HepG2 (cell line): ENCODE measurements at regions not wholly inside any gene's neighbourhood (a gene's known extent, or its start where the extent isn't known, plus 50 kb on each side); places are given as distances from the start of the nearest gene placed in this dataset.
A peak's percentile ranks its signal among the peaks of the same experiment; 100 is the strongest.

Experiments
- ATAC-seq: fragments of 200-7000 bp; cut with Tn5 transposase; 3 replicates; pipeline ENCODE4 v1.9.1; 2020; ENCODE audit warnings: mild to moderate bottlenecking, moderate library complexity
- BruUV-seq: library from RNA; stranded (reverse); fragments of 400-500 nt; replicated peaks from 2 replicates; lab custom pipeline; 2021; lab: Mats Ljungman, UMichigan
- CTCF ChIA-PET: fragments of 300-600 bp; formaldehyde crosslinking; extraction: SDS; loops from one replicate; lab custom pipeline; 2021; ENCODE audit warnings: low total read pairs, inconsistent platforms, low intra/inter-chr PET ratio; lab: Yijun Ruan, JAX
- POLR2A ChIA-PET: fragments of 350-600 bp; sonication (Branson Sonifier 250); formaldehyde crosslinking; loops from one replicate; lab custom pipeline; 2020; ENCODE audit warnings: antibody characterized with exemption, inconsistent platforms; lab: Yijun Ruan, JAX
- DNase-seq: peaks from one replicate; pipeline ENCODE4 v3.0.0-alpha.2; 2015; ENCODE audit warnings: low spot score
- FAIRE-seq: peaks from 3 replicates; lab custom pipeline; 2011; peaks lifted over from hg19 to GRCh38; lab: Jason Lieb, UNC
- H2AFZ ChIP-seq: one replicate; pipeline ENCODE4 v1.6.1; 2011; ENCODE audit warnings: low read length, inconsistent platforms
- H3K27ac ChIP-seq: fragments of 300-600 bp; 3 replicates; pipeline ENCODE4 v1.8.0; 2011; ENCODE audit warnings: mixed run types, mild to moderate bottlenecking, mixed read lengths, low read length, inconsistent platforms; ENCODE audit not compliant: insufficient read depth; ENCODE audit errors: extremely low read length
- H3K27me3 ChIP-seq, 2 experiments: fragments of 200-600 bp in 1 of 2; 2 replicates in 1 of 2; 3 replicates in 1 of 2; pipeline versions ENCODE4 v1.6.0 to v1.8.0; 2011; ENCODE audit warnings: low read length in 2 of 2, mild to moderate bottlenecking in 2 of 2, moderate library complexity in 2 of 2, inconsistent platforms in 1 of 2; ENCODE audit not compliant: insufficient read depth in 2 of 2, control insufficient read depth in 1 of 2
- H3K36me3 ChIP-seq, 2 experiments: fragments of 200-600 bp in 1 of 2; replicated peaks in 1 of 2; 2 replicates in 1 of 2; 3 replicates in 1 of 2; pipeline versions ENCODE4 v1.5.1 to v1.8.0; 2011; ENCODE audit warnings: low read length in 2 of 2, inconsistent platforms in 1 of 2; ENCODE audit not compliant: insufficient read depth in 2 of 2, control insufficient read depth in 1 of 2
- H3K4me1 ChIP-seq: 2 replicates; pipeline ENCODE4 v1.5.1; 2012; ENCODE audit warnings: low read length, inconsistent platforms; ENCODE audit not compliant: insufficient read depth
- H3K4me2 ChIP-seq: 2 replicates; pipeline ENCODE4 v1.6.0; 2011; ENCODE audit warnings: low read depth, low read length, inconsistent platforms
- H3K4me3 ChIP-seq, 3 experiments: fragments of 200-600 bp in 1 of 3; sonication (generic), shearing (Covaris generic) in 1 of 3; replicated peaks in 1 of 3; 2 replicates each; pipeline ENCODE4 v1.5.1; 2011 to 2016; ENCODE audit warnings: low read length in 3 of 3, inconsistent platforms in 2 of 3, low read depth in 2 of 3, mild to moderate bottlenecking in 2 of 3, control low read depth in 1 of 3, mixed read lengths in 1 of 3; ENCODE audit not compliant: insufficient read depth in 1 of 3
- H3K79me2 ChIP-seq: one replicate; pipeline ENCODE4 v1.6.1; 2011; ENCODE audit warnings: low read length, inconsistent platforms; ENCODE audit not compliant: insufficient read depth
- H3K9ac ChIP-seq: 2 replicates; pipeline ENCODE4 v1.6.0; 2011; ENCODE audit warnings: mild to moderate bottlenecking, low read depth, low read length, inconsistent platforms; ENCODE audit not compliant: insufficient read depth
- H3K9me3 ChIP-seq: 2 replicates; pipeline ENCODE4 v1.5.1; 2012; ENCODE audit warnings: mild to moderate bottlenecking, low read length
- H4K20me1 ChIP-seq: 2 replicates; pipeline ENCODE4 v1.6.0; 2011; ENCODE audit warnings: inconsistent platforms, mild to moderate bottlenecking, low read length, moderate library complexity; ENCODE audit not compliant: insufficient read depth
- ATRX ChIP-seq: sonication (generic); formaldehyde crosslinking; IDR thresholded peaks from 2 replicates; pipeline ENCODE4 v1.4.0; 2020; ENCODE audit warnings: missing genetic modification reagents, borderline replicate concordance
- CTCF ChIP-seq: sonication (generic); formaldehyde crosslinking; IDR thresholded peaks from 2 replicates; pipeline ENCODE4 v1.5.0; 2020; ENCODE audit warnings: mild to moderate bottlenecking, missing genetic modification reagents, moderate library complexity
- ERF ChIP-seq: IDR thresholded peaks from 2 replicates; pipeline ENCODE4 v1.6.1; 2018; ENCODE audit warnings: missing biosample characterization, missing genetic modification reagents
- KDM2A ChIP-seq: sonication (generic); formaldehyde crosslinking; IDR thresholded peaks from 2 replicates; pipeline ENCODE4 v1.4.0; 2020; ENCODE audit warnings: low read depth, missing genetic modification reagents, borderline replicate concordance
- MEIS1 ChIP-seq: sonication (generic); formaldehyde crosslinking; IDR thresholded peaks from 2 replicates; pipeline ENCODE4 v1.9.0; 2021; ENCODE audit warnings: mild to moderate bottlenecking, missing genetic modification reagents, moderate library complexity, borderline replicate concordance
- STAG1 ChIP-seq: sonication (generic); formaldehyde crosslinking; IDR thresholded peaks from 2 replicates; pipeline ENCODE4 v1.4.0; 2020; ENCODE audit warnings: missing genetic modification reagents
- SUZ12 ChIP-seq: fragments of 150-350 bp; IDR thresholded peaks from 2 replicates; pipeline ENCODE4 v1.6.1; 2014; ENCODE audit warnings: low read depth, low read length
- TOPORS ChIP-seq: sonication (generic); formaldehyde crosslinking; IDR thresholded peaks from 2 replicates; pipeline ENCODE4 v1.8.0; 2023; ENCODE audit warnings: mild to moderate bottlenecking, missing genetic modification reagents
- ZNF235 ChIP-seq: sonication (generic); formaldehyde crosslinking; IDR thresholded peaks from 2 replicates; pipeline ENCODE4 v1.8.1; 2023; ENCODE audit warnings: mild to moderate bottlenecking, missing genetic modification reagents, borderline replicate concordance
- ZNF503 ChIP-seq: sonication (generic); formaldehyde crosslinking; IDR thresholded peaks from 2 replicates; pipeline ENCODE4 v1.4.0; 2020; ENCODE audit warnings: missing genetic modification reagents
- ZNF549 ChIP-seq: sonication (generic); formaldehyde crosslinking; IDR thresholded peaks from 2 replicates; pipeline ENCODE4 v1.5.0; 2020; ENCODE audit warnings: missing genetic modification reagents
- ZUFSP ChIP-seq: sonication (generic); formaldehyde crosslinking; IDR thresholded peaks from 2 replicates; pipeline ENCODE4 v1.9.0; 2021; ENCODE audit warnings: missing genetic modification reagents, mild to moderate bottlenecking, borderline replicate concordance
- WGBS: methylation state at CpG from one replicate; pipeline ENCODE4 v1.1.6; 2017; ENCODE audit warnings: low lambda C conversion rate; 5-methylcytosine and 5-hydroxymethylcytosine counted together
- in situ Hi-C: cut with HindIII; loops from 2 replicates; pipeline ENCODE4 v1.10.0; 2017; ENCODE audit warnings: low pct_unique_long_range_greater_than_20kb; ENCODE audit not compliant: extremely low pct_ligation_motif_present
- intact Hi-C: fragments of 100-400 bp; cut with micrococcal nuclease; formaldehyde crosslinking; loops from one replicate; pipeline ENCODE4 v1.10.0; 2022; ENCODE audit not compliant: unreplicated experiment

- H3K4me1 ChIP-seq, result no peaks in the 10 kb centered on the region
- peaks cover 84% of the 10 kb centered on the region for H3K9me3 ChIP-seq
- no peaks in the 10 kb centered on the region for H3K79me2 ChIP-seq
- no peak for FAIRE-seq
- 33% methylated on average over 10 of the region's 16 CpGs for WGBS
- H3K4me3 ChIP-seq, result no peak overlapping the region
- POLR2A ChIA-PET, result no interaction called here
- TF ChIP-seq STAG1 (CRISPR knock-in tag) (peak; percentile 49), CTCF (CRISPR knock-in tag) (peak; percentile 44), ZNF235 (CRISPR knock-in tag) (no peak)
- TF ChIP-seq, all 625 proteins: peak for 2
- Histone ChIP-seq H2AFZ (no peak overlapping the region), H3K4me2 (no peak overlapping the region), H3K27ac (no peak overlapping the region), H3K27me3 (no peaks in the 10 kb centered on the region), H3K36me3 (no peaks in the 10 kb centered on the region), H3K9ac (no peak overlapping the region), H4K20me1 (no peaks in the 10 kb centered on the region)
- in situ Hi-C loops (no loop called here), intact Hi-C loops (no loop called here)
- CTCF ChIA-PET, result no interaction called here
- no TSS peak for BruUV-seq
- ATAC-seq (peak; percentile 90), DNase-seq (no peak)
Measured at GRCh38 chr21:23968722-23969647, 1638.3 kb downstream of the MRPL39 start.

DNA sequence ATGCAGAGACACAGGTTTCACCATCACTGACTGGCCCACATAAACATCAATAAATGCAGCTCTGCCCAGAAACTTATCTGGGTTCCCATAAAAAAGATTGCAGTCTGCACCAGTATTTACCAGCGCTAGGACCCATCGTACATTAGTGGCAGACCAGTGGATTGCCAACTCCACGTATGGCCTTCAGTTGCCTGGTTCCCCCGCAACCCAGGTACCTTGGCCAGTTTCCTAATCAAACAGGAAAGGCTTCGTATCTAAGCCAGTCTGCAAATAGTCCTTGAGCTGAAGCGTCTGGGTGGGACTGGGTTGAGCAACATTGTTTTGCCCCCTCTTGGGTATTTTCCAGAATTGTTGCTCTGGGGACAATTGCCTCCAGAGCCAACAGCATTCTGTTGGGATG is 1639.3 kb downstream of the MRPL39 start:
- FAIRE-seq, result no peak
- in situ Hi-C loops, result no loop called here
- H3K9ac ChIP-seq, result no peak overlapping the region
- H3K4me1 ChIP-seq, result no peaks in the 10 kb centered on the region
- no peak for ATAC-seq
- no TSS peak for BruUV-seq
- H3K36me3 ChIP-seq, result no peaks in the 10 kb centered on the region
- peaks cover 85% of the 10 kb centered on the region for H3K9me3 ChIP-seq
- no peaks in the 10 kb centered on the region for H3K27me3 ChIP-seq
- no peaks in the 10 kb centered on the region for H4K20me1 ChIP-seq
- no peak overlapping the region for H3K4me2 ChIP-seq
- H2AFZ ChIP-seq, result no peak overlapping the region
- intact Hi-C loops, result no loop called here
- WGBS, result 6% methylated on average over 2 of the region's 6 CpGs
- CTCF ChIA-PET, result no interaction called here
- DNase-seq, result no peak
- no peak overlapping the region for H3K4me3 ChIP-seq
- no peaks in the 10 kb centered on the region for H3K79me2 ChIP-seq
- H3K27ac ChIP-seq, result no peak overlapping the region
- POLR2A ChIA-PET, result no interaction called here
- no peak for TF ChIP-seq KDM2A (CRISPR knock-in tag)
- no peak for TF ChIP-seq ZNF549 (CRISPR knock-in tag)
- TF ChIP-seq TOPORS, result no peak
- TF ChIP-seq ZNF503, result no peak
- no peak for TF ChIP-seq ZUFSP
- no peak for TF ChIP-seq SUZ12
- no peak for TF ChIP-seq ATRX (CRISPR knock-in tag)
- TF ChIP-seq MEIS1 (CRISPR knock-in tag), result no peak
- no peak for TF ChIP-seq ERF
